HL-60/S4 treated with retinoic acid at 250 ng/mL for 4 days and 3 days (cell line): ENCODE measurements at regions not wholly inside any gene's neighbourhood (a gene's known extent, or its start where the extent isn't known, plus 50 kb on each side); places are given as distances from the start of the nearest gene placed in this dataset.
"Not testable (repeated sequence)": the region's sequence is repeated elsewhere in the genome, so short reads cannot be mapped to it uniquely, and the experiment has no call there.

Source experiments
- in situ Hi-C: fragments of 300-500 bp; cut with MboI; formaldehyde crosslinking; loops from 2 replicates; pipeline ENCODE4 v1.7.0; 2022; ENCODE audit warnings: low sequenced_read_pairs

DNA sequence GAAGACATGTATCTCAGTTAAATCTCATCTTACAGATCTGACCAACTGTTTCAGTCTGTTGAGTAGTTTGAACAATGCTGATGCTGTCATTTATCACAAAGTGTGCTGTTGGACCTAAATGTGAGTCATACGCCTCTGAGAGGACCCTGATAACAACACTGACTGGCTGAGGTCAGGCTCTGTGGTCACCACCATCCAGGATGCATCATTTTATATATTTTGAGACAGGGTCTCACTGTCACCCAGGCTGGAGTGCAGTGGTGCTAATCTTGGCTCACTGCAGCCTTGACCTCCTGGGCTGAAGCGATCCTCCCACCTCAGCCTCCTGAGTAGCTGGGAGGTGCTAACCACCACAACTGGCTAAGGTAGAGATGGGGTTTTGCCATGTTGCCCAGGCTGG lies 181.0 kb upstream of the RGS6 start:
- in situ Hi-C loops = loop anchor here (10.0 kb wide), 1 partner anchor 616 kb away; no protein-coding TSS in a partner anchor

DNA sequence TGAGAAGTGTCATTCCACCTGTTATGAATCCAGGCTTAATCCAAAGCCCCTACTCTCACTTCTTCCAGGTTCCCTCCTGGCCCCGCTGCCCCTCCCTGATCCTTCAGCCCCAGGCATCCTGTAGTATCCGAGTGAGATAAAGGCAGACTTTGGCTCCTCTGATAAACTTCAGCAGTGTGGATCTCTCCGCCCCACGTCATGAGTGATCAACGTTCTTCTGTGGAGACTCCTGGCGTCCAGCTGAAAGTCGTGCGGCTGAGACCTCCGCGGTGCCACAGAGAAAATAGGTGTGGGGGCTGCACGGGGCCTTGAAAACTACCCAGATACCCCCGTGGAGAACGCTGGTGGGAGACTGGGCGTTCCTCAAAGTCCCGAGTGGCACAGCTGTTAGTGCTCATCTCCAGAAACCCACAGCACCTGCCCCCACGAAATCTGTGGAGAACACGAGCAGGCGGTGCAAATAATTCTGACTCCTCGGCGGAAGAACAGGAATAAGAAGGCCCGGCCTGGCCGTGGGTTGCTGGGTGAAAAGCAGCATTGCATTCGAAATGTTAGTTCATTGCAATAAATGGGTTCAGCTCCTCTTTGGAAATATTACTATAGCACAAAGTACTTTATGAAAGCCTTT lies 180.0 kb upstream of the RGS6 start:
- in situ Hi-C loops = loop anchor here (10.0 kb wide), 1 partner anchor 617 kb away; no protein-coding TSS in a partner anchor

DNA sequence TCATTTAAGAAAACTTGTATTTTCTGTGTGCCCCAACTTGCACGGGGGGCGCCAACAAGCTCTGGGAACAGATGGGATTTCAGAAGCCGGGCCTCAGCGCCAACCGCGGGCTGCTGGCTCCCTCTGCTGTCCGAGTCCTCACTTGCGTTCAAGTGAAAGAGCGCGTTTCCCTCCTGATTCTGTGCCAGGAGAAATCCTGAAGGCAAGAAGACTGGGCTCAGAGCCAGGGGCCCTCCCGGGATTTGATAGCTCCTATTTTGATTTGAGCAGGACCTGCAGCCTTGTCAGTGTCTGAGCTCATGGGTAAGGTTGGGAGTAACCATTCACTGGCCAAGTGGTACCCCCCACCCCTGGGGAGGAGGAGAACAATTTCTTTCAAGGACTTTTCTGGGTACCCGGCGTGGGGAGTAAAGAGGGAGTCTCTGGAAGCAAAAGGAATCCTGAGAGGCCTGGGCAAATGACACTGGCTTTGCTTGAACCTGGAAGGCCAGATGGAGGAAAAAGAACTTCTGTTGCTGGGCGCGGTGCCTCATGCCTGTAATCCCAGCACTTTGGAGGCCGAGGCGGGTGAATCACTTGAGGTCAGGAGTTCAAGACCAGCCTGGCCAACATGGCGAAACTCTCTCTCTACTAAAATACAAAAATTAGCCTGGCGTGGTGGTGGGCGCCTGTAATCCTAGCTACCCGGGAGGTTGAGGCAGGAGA lies 179.0 kb upstream of the RGS6 start:
- in situ Hi-C loops = loop anchor here (10.0 kb wide), 1 partner anchor 618 kb away; no protein-coding TSS in a partner anchor

DNA sequence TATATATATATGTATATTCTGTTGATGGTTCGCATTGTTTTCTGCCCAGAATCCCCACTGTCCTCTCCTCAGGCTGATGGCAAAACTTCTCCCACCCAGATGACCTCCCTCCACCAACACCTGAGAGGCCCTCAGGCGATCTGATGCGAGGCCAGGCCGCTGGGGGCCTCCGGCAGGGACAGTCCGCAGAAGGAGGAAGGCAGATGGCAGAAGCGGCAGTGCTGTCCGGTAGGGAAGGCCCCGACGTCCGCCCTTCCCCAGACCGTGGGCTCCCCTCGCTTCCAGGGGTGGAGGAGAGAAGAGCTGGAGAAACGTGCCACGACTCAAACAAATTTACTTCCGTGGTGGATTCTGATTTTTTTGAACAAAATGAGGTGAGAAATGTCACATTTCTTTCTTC lies 178.3 kb upstream of the RGS6 start:
- in situ Hi-C loops = loop anchor here (10.0 kb wide), 1 partner anchor 619 kb away; no protein-coding TSS in a partner anchor

DNA sequence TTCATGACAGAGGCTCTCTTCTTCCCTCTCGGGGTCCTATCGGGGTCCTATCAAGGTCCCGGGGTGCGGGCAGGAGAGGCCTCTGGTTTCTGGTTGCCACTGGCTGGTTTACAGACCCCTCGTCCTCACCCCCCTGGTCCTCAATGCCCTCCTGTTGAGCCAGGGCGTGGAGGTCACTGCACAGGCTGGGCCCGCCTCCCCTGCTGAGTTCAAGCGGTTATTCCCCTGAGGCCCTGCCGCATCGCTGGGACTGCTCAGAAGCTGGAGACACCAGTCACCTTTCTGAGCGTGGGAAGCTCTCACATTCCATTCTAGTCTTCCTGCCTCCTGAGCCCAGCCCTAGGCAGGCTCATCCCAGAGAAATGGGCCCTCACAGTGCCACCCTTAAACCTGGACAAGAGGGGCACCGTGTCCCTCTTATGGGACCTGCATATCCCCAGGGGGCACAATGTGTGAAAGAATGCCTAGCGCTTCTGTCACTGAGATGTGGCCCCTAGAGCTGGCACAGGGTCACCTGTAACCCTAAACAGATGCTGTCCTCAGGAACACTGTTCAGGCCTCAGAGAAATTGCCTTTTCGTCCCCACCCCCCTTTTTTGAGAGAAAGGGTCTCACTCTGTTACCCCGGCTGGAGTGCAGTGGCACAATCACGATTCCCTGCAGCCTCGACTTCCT lies 177.7 kb upstream of the RGS6 start:
- in situ Hi-C loops = loop anchor here (10.0 kb wide), 1 partner anchor 620 kb away; no protein-coding TSS in a partner anchor

DNA sequence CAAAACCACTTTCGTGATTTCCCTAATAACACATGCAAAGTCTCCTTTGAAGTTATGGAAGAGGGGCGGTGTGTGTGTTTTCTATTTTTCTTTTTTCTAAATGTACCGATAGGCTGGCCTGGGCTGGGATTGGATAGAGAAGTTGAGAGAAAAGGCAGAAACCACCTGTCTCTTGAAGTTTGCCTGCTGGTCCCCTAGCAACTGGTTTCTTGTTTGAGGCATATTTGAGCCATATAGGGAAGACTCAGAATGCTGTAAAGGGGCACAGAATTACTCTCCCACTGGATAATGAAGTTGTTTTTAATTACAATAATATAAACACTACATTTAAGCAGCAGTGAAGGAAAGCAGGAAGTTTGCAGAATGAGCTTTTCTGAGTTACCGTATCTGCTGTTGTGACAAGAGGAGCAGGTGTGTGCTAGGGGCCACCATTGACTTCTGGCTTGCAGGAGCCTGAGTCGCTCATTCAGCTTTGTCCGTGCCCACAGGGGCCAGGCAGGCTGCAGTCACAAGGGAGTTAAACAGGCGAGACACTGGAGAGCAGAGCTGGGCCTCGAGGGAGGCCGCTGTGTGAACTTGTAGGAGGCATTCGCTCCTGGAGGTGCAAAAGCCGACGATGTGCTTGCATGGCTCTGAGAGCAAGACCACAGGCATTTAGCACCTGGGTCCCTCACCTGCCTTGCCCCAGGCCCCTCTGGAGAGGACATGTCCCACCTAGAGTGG lies 173.8 kb upstream of the RGS6 start:
- in situ Hi-C loops = loop anchor here (10.0 kb wide), 1 partner anchor 624 kb away; no protein-coding TSS in a partner anchor

DNA sequence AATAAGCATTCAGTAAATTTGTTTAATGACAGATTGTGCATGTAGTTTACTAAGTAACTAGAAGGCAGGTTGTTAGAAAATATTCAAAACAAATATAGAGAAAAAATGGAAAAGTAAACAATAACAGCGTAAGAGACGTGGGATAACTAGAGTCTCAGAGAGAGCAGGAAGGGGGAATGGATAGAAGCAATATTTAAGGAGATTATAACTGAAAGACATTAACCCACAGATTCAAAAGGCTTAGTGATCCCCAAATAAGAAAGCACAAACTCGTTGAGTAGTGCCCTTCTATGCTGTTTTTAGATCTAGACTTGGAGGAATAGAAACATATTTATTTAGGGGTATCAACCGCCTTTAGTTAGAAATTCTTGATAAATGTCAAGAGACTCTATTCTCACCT lies 169.7 kb upstream of the RGS6 start:
- in situ Hi-C loops = no loop called here

DNA sequence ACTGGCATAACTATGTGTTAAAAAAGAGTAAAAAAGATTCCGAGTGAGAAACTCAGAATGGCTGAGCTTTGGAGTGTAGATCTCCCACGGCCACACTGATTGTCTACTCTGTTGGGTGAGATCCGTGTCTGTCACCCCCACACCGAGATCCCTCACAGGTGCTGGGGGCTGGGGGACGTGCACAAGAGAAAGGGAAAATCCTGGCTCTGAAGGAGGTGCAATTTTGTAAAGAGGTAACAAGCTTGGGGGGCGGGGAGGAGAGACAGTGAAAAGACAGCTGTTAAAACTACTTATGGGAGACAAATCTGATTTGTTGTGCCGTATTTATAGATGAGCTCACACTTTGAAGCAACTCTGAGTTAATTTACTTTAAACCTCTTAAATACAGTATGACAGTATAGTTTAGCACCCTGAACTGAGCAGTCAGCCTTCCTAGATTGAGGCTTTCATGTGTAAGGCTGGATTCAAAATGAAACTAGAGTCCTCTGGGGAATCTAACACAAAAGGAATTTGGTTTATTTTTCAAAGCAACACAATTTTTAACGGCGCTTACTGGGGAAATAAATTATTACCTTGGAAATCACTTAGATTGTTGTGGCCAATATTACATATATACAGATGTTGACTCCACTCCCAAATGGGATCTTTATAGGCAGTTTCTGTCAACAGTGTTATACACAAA lies 167.4 kb upstream of the RGS6 start:
- in situ Hi-C loops = no loop called here

DNA sequence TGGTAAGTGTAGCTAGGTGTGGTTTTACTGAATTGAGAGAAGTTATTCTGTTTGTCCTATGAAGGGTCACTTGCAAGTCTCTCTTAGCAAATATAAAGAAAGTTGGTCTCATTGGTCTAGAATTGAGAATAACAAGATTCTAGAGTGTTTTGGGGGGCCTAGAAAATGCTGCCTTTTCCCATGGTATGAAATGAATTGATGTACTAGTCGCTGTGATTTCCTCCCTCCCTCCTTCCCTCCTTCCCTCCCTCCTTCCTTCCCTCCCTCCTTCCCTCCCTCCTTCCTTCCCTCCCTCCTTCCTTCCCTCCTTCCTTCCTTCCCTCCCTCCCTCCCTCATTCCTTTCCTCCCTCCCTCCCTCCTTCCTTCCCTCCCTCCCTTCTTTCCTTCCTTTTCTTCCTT lies 166.7 kb upstream of the RGS6 start:
- in situ Hi-C loops = no loop called here

DNA sequence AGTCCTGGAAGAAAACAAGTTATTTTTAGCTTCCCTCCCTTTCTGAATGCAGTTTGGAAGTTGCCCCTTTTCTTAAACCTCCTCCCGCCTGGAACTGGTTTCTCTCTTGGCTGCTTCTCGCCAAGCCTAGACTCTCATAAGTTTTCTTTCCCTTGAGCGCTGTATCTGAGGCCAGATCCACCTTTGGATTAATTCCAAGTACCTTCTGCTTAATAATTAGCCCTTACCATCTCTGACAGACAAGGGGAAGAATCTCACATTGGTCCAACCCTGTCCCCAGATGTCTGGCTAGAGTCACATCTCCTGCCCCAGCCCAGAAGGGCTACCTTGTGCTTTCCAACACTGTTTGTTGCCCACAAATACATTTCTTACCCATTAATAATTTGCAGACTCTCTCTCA lies 161.8 kb upstream of the RGS6 start:
- in situ Hi-C loops = no loop called here

DNA sequence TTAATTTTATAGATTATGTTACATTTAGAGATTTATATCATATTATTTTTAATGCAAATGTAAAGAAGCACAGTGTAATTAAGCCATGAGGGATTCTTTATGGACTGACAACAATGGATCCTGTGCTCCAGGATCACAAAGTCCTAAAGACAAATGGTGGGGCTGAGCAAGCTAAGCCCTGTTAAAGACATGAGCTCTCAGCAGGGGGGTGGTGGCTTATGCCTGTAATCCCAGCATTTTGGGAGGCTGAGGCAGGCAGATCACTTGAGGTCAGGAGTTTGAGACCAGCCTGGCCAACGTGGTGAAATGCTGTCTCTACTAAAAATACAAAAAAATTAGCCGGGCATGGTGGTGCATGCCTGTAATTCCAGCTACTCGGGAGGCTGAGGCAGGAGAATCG lies 160.8 kb upstream of the RGS6 start:
- in situ Hi-C loops = not testable (repeated sequence)

DNA sequence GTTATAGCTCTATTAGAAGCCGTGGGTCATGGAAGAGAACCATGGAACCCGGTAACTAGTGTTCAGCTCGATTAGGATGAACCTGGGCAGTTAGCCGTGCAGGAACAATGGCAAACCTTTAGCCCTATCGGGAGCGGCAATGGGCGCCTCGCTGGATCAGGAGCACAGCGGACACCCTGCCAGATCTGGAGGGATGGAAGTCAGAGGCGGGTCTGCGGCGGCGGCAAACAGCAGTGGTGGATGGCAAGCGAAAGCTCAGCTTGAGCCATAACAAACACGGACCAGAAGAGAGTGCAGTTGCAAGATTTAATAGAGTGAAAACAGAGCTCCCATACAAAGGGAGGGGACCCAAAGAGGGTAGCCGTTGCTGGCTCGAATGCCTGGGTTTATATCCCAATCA lies 160.2 kb upstream of the RGS6 start:
- in situ Hi-C loops = not testable (repeated sequence)

DNA sequence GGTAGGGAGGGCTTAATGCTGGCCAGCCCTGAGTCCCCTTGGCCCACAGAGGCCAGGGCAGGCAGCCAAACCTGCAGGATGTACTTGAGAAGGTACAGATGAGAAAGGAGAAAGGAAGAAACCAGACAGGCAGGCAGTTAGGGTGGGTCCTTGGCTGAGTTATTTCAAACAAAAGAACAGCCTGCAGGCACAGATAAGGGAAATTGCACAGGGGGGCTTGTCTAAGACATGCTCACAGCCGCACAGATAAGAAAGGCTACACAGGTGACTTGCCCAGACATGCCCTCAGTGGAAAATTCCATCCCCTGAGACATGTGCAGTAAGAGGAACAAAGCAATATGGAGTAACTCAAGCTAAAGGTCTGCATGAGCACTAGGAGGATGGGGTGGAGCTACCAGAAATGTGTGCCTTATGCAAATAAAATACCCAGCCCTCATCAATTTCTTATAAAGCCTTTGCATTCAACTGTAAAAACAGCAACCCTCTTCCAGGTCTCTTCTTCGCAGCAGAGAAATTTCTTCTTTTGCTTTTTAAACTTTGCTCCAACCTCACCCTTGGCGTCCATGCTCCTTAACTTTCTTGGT lies 158.2 kb upstream of the RGS6 start:
- in situ Hi-C loops = no loop called here

DNA sequence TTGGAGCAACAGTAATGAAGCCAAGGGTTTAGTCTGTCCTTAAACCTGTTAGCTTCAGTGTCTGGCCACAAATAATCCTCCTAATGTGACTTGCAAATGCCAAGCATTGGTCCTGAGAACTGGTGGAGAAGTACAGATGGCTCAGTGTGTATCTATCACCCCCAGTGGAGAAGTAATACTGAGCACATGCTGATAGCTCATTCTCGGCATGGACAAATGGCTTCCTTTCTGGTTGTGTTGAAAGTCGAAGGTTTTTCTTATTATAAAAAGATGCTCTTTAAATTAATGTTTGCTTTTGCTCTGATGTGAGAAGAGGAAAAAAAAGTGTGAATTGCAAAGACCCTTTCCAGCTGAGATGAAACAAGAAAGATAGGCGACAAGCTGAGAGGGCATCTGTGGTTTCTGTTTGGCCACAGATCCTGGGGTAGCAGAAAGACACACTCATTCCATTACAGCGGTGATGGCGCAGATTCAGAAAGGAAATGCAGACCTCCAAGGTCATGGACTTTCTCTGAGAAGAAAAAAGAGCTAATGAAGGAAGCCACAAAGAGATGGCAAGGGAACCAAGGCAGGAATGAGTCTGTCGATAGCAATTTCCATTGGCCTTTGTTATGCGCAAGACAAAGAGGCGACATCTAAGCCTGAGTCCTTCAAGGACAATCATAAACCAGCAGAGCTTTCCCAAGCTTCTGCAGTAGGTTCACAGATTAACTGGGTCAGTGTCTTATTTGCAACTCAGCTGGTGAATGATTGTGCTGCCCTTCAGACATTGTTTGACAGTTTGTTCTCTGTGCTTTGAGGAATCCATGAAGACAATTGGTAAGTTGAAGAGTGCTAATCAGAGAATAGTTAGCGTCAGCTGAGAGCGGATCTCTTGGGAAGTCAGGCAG lies 155.5 kb upstream of the RGS6 start:
- in situ Hi-C loops = no loop called here

DNA sequence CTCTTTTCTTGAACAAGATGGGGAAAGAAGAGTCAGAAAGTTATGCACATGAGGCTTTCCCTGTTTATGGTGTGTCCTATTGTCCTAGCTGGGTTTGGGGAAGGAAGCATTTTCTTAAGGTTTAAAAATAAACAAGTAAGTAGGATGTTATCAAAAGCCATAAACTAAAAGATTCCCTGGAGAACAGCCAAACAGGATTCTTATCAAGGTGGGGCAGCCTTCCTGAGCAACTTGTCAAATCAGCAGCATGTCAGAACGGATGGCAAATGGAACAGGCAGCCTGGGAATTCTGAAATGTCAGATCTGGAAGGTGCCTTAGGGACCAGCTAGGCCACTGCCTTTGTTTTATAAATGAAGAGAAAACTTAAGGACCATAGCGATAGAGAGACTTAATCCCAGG lies 152.2 kb upstream of the RGS6 start:
- in situ Hi-C loops = no loop called here

DNA sequence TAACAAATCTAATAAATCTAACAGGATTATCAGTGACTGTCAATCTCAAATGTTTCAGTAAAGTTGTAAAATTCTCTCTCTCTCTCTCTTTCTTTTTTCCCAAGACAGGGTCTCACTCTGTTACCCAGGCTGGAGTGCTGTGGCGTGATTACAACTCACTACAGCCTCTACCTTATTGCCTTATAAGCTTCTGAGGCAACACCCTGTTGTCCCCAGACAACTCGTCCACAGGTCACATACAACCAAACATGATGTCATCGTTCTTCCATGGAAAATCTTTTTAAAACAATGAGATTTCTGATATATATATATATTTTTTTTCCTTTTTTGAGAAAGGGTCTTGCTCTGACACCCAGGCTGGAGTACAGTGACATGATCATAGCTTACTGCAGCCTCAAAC lies 151.4 kb upstream of the RGS6 start:
- in situ Hi-C loops = no loop called here

DNA sequence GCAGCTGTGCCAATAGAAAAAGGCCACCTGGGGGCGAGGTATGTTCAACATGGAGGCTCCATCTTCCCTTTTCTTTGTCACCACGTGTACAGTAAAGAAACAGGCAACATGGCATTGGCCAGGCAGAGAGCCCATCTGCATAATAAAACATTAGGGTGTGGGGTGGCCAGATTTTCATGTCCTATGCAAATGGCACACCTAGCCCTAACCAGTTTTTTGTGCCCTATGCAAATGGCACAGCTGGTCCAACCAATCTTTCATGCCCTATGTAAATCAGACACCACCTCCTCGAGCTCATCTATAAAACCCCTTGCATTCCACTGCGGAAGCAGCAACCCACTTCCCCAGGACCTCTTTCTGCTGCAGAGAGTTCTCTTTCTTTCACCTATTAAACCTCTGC lies 149.1 kb upstream of the RGS6 start:
- in situ Hi-C loops = no loop called here

DNA sequence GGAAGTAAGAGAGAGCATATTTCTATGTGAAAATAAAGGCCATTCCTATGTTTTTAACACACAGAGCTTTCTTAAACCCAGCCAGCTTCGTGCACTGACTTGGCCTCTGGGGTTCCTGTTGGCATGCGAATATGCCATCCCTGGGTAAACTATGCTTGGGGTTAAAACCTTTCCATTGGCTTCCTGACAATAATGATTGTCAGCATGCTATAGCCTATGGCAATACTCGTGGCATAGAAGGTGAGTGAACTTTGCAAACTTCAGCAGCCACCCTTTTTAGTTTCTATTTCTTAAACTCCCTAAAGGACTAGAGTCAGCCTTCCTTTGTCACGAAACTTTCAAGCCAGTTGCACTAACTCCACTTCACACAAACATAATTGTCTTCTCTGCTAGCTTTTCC lies 148.4 kb upstream of the RGS6 start:
- in situ Hi-C loops = no loop called here

DNA sequence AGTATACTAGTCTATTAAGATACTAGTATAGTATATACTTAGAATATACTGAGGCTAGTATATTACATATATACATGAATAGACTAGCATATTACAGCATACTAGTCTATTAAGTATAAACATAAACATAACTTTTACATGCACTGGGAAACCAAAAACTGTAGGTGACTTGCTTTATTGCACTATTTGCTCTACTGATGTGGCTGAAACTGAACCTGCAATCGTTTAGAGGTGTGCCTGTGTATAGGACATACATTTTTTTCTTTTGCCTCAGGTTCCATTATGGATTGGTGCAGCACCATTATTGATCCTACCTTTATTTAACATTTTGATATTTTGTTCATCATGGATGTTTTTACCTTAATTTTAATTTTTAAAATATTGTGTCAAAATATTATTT lies 143.2 kb upstream of the RGS6 start:
- in situ Hi-C loops = no loop called here
